GM12892 (cell line): ENCODE measurements at regions not wholly inside any gene's neighbourhood (a gene's known extent, or its start where the extent isn't known, plus 50 kb on each side); places are given as distances from the start of the nearest gene placed in this dataset.

Source experiments
- DNase-seq: peaks from one replicate; pipeline ENCODE4 v3.0.0; 2011; ENCODE audit not compliant: insufficient read length
- FAIRE-seq: peaks from 2 replicates; lab custom pipeline; 2011; peaks lifted over from hg19 to GRCh38; lab: Jason Lieb, UNC
- POLR2A ChIP-seq: IDR thresholded peaks from 2 replicates; pipeline ENCODE4 v1.6.1; 2011; ENCODE audit warnings: low read depth, low read length, control low read depth
- POLR2AphosphoS5 ChIP-seq: IDR thresholded peaks from 2 replicates; pipeline ENCODE4 v1.6.1; 2011; ENCODE audit warnings: low read depth, low read length, control low read depth
- TAF1 ChIP-seq: IDR thresholded peaks from 2 replicates; pipeline ENCODE4 v1.6.1; 2011; ENCODE audit warnings: low read depth, mild to moderate bottlenecking, control low read depth, low read length, borderline replicate concordance

GRCh38 chr12:67920413-67920812 lies 68.8 kb upstream of the IFNG-AS1 start:
- TF ChIP-seq TAF1 (no peak), POLR2A (no peak), POLR2AphosphoS5 (no peak)
- DNase-seq (no peak), FAIRE-seq (no peak)

GRCh38 chr12:67921286-67921685 lies 68.0 kb upstream of the IFNG-AS1 start:
- no peak for FAIRE-seq
- TF ChIP-seq TAF1: no peak
- TF ChIP-seq POLR2A: no peak
- TF ChIP-seq POLR2AphosphoS5: no peak
- no peak for DNase-seq

GRCh38 chr12:67922245-67922644 lies 67.0 kb upstream of the IFNG-AS1 start:
- no peak for DNase-seq
- TF ChIP-seq POLR2AphosphoS5: no peak
- TF ChIP-seq POLR2A: no peak
- TF ChIP-seq TAF1: no peak
- FAIRE-seq: no peak

GRCh38 chr12:67925077-67925476 lies 64.2 kb upstream of the IFNG-AS1 start:
- FAIRE-seq (no peak), DNase-seq (no peak)
- TF ChIP-seq TAF1 (no peak), POLR2AphosphoS5 (no peak), POLR2A (no peak)

- FAIRE-seq (no peak), DNase-seq (no peak)
- no peak for TF ChIP-seq POLR2AphosphoS5
- TF ChIP-seq POLR2A: no peak
- TF ChIP-seq TAF1: no peak
Observed at GRCh38 chr12:67925552-67925951, 63.7 kb upstream of the IFNG-AS1 start.

- TF ChIP-seq POLR2A: no peak
- no peak for TF ChIP-seq POLR2AphosphoS5
- no peak for TF ChIP-seq TAF1
- FAIRE-seq (no peak), DNase-seq (no peak)
Observed at GRCh38 chr12:67926063-67926462, 63.2 kb upstream of the IFNG-AS1 start.

GRCh38 chr12:67927324-67927723 lies 61.9 kb upstream of the IFNG-AS1 start:
- DNase-seq (no peak), FAIRE-seq (no peak)
- TF ChIP-seq POLR2AphosphoS5: no peak
- no peak for TF ChIP-seq POLR2A
- TF ChIP-seq TAF1: no peak

GRCh38 chr12:67927815-67928214 lies 61.4 kb upstream of the IFNG-AS1 start:
- DNase-seq (no peak), FAIRE-seq (no peak)
- TF ChIP-seq POLR2A (no peak), TAF1 (no peak)

GRCh38 chr12:67928621-67929383 lies 60.4 kb upstream of the IFNG-AS1 start:
- FAIRE-seq (no peak), DNase-seq (no peak)
- no peak for TF ChIP-seq POLR2AphosphoS5
- TF ChIP-seq TAF1: no peak
- no peak for TF ChIP-seq POLR2A

- FAIRE-seq: no peak
- TF ChIP-seq POLR2A (no peak), TAF1 (no peak), POLR2AphosphoS5 (no peak)
Observed at GRCh38 chr12:67929384-67929772, 59.9 kb upstream of the IFNG-AS1 start.

GRCh38 chr12:67937822-67938221 lies 51.4 kb upstream of the IFNG-AS1 start:
- DNase-seq (no peak), FAIRE-seq (no peak)
- TF ChIP-seq POLR2AphosphoS5: no peak
- TF ChIP-seq POLR2A: no peak
- TF ChIP-seq TAF1: no peak

More at GRCh38 chr12:67929384-67929772, 59.9 kb upstream of the IFNG-AS1 start:
- no peak for DNase-seq
